ENCODE measurements at regions not wholly inside any gene's neighbourhood (a gene's known extent, or its start where the extent isn't known, plus 50 kb on each side); places are given as distances from the start of the nearest gene placed in this dataset.

GRCh38 chr15:31276596-31277298, 49.9 kb upstream of the KLF13 start:
- H3K9me3 ChIP-seq (ENCODE audit: control insufficient read depth, low read depth, low read length): no peaks in the 10 kb centered on the region
- H3K36me3 ChIP-seq (ENCODE audit: control insufficient read depth, insufficient read depth, low read length): no peaks in the 10 kb centered on the region
- H3K4me1 ChIP-seq (ENCODE audit: control insufficient read depth, insufficient read depth, low read length): peaks cover 42% of the 10 kb centered on the region
- no peak overlapping the region for H3K27ac ChIP-seq (ENCODE audit: low read length)
- WGBS (ENCODE audit: insufficient coverage, low lambda C conversion rate): no CpG with 5 or more reads among the region's 8 CpGs
- no peaks in the 10 kb centered on the region for H3K27me3 ChIP-seq (ENCODE audit: control insufficient read depth, insufficient read depth, low read length)
- no peak overlapping the region for H3K4me3 ChIP-seq (ENCODE audit: low read length)
- no peak for DNase-seq

Data from large intestine (tissue), 3 donors.